Pulmonary artery endothelial cell (primary cell): ENCODE measurements at regions not wholly inside any gene's neighbourhood (a gene's known extent, or its start where the extent isn't known, plus 50 kb on each side); places are given as distances from the start of the nearest gene placed in this dataset.

Experiments used
- DNase-seq: peaks from one replicate; pipeline ENCODE4 v3.0.0-alpha.2; 2011; ENCODE audit warnings: low read depth, low spot score

DNA sequence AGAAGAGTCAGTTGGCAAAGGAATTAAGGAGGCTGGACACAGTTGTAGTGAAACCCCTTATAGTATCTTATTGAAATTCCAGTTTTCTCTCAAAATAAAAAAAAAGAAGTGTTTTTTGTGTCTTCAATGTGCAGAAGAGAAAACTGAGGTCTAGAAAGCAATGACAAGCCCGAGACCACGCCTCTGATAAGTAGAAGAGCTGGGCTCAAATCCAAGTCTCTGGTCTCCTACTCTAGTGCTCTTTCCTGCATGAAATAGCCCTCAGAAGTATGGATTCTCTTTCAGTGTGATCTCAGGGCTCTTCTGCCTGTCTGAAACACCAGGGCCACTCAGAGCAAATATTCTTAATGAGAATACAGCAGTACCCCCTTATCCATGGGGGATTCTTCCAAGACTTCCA, 200.9 kb downstream of the KIF18A start:
- DNase-seq, result no peak

DNA sequence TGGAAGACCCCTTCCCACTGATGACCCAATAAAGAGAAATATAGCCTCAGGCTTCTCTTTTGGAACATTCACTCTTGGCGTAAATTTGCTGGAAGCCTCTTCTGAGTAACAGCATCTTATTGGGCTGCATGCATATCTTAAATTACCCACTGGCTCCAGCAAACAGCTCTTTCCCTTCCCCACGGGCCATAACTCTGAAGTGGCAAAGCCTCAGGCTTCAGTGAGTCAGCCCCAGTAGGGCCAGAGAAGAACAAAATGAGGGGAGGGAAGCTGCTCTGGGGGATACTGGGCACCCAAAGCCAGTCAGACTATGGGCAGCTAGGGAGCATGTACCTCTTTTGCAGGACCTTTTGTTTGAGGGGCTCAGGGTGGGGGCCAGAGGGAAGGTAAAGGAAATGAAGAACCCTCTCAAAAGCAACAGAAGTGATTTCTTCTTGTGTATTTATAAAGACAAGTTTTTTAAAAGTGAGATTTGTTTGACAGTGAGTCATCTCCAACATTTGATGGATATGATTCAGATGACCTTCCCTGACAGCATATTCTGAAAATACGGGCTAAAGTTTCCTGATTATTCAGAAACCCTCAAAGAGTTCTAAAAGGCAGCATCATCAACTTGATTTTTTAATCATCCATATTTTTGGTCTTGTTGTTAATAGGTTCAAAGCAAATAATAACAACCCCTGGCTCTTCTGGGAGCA, 203.4 kb downstream of the KIF18A start:
- no peak for DNase-seq

DNA sequence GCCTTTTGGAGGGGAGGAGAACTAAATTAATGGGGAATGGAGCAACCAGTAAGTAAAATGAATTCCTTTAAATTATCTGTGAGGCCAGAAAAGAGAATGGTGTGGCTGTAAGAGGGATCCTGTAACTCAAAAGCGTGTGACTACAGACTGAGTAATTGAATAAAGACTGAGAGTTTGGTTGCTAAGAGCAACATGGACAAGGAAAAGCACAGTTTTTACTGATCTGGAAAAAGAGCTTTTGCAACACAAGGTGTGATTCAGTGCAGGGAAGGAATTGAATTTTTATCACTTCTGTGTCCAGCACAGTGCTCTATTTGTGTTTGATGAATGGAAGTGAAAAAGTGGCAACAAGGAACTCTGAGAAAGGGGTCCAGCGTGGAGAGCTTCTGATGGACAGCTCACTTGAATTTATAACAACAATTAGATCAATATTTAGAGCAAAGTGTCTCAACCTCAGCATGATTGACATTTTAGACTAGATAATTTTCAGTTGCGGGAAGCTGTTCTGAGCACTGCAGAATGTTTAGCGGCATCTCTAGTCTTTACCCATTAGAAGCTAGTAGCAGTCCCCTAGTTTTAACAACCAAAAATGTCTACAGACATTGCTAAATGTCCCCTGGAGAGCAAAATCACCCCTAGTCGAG, 202.8 kb upstream of the BDNF start:
- DNase-seq, result no peak

DNA sequence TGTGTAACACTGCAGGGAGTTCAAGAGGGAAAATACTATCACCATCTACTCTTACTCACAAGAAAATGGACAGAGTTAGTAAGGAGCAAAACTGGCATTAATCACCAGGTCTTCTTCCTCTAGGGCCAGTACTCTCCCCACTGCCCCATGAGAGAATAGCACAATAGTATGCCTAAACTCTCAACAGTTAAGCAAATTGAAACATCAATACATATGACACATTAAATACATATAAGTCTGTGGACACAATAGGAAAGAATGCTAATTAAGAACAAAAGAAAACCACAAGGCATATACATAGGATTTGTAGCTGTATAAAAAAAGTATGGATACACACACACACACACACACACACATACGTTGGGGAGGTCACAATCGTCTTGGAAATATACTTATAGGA, 197.9 kb upstream of the BDNF start:
- no peak for DNase-seq

DNA sequence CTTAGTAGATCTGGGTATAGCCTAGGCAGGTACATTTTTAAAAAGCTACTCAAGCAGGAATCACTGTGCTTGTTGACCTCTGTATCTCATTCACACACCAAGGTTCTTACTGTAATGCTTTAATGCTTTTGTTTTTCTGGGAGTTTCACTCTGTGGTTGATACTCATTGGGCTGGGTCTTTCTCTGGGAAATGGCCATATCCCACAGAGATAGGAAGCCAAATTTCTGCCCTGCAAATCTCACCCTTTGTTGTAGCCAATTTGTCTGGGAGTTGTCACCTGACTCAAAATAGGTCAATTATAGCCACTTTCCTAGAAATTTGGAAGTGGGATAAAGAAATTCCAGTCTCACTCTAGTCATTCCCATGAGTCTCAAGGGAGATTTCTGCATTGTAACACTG, 195.8 kb upstream of the BDNF start:
- no peak for DNase-seq

DNA sequence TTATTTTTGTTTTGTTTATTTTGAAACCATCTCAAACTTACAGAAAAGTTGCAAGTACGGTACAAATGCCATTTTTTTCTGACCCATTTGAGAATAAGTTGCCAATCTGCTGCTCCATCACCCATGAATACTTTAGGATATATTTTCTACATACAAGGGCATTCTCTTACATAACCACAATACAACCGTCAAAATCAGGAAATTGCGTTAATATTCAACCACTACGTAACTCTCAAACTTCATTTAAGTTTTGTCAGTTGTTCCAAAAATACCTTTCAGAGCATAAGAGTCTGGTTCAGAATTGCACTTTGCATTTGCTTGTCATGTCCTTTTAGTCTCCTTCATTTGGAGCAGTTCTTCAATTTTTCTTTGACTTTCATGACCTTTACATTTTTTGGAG, 194.3 kb upstream of the BDNF start:
- no peak for DNase-seq

DNA sequence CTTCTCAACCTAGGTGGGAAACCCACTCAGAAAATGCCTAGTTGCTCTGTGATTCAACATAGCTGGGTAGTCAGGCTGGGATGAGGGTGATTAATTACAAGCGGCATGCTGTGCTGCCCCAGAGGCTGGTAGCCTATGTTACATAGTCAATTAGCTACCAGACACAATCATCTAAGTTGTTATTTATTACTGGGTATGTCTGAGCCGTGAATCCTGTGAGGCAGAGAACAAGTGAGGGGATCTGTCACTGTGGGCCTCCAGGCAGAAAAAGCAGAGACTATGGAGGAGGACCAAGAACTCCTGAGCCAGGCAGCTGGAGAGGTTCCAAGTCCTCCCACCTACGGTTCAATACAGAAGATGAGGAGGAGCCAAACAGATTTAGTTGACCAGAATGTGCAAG, 186.6 kb upstream of the BDNF start:
- no peak for DNase-seq

DNA sequence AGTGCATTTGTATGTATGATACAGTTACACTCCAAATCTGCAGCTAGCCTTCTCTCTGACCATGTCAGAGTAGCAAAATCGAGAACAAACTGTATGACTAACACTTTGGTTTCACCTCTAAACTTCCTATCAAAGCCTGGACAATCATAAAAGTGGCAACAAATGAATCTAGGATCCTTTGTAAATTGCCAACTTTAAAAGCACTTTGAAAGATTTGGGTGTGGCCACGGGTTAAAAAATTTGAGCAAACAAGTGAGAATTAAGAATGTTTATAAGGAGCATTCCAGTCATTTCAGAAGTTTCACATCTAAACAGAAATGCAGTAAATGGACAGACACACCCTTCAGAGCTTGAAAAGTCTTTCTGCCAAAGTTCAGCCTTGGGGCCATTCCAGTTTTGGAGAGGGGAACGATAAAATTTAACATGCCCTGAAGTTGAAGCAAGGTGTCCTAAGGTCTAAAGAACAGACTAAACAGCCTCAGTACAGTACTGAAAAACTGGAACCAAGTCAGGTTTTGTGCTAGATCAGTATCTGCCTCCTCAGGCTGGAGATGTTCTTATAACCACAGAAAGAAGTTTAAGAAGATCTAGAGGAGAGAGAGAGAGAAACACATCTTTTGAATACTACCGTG, 181.9 kb upstream of the BDNF start:
- DNase-seq, result no peak

DNA sequence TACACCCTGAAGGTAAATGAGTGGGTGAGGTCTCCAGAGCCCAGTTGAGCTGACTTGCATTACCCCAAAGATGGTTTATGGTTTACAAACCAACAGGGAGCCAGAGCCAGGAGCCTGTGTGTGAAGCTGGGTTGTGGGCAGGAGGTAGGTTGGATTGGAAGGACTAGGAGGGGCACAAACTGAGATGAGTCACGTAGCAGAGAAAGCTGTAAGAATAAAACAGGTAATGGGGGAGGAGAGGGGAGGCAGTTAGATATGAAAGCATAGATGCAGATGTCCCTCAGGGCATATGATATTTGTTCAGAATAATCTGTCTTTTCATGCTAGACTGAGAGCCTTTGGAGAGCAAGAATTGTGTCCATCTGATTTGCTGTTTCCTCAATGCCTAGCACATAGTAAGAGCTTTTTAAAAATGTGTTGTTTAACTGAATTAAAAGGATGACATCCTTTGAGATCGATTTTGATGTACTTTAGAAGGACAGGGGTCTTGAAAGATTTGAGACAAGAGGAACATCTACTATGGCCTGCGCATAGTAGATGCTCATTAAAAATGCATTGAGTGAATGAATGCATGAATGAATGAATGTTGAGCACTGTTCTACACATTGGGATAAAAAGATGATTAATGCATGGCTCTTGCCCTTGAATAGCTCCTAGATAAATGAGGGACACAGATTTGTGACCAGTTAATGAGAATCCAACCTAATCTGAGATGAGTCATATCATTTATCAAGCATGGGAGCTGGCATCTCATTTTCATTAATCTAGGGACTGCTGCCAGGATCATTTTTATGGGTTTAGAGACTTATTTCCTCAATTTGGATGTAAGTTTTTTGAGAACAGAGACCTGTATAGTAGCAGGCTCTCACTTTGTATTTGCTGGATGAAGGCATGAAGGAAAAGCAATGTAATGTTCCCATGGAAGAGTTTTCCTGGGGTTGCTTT, 175.8 kb upstream of the BDNF start:
- no peak for DNase-seq

DNA sequence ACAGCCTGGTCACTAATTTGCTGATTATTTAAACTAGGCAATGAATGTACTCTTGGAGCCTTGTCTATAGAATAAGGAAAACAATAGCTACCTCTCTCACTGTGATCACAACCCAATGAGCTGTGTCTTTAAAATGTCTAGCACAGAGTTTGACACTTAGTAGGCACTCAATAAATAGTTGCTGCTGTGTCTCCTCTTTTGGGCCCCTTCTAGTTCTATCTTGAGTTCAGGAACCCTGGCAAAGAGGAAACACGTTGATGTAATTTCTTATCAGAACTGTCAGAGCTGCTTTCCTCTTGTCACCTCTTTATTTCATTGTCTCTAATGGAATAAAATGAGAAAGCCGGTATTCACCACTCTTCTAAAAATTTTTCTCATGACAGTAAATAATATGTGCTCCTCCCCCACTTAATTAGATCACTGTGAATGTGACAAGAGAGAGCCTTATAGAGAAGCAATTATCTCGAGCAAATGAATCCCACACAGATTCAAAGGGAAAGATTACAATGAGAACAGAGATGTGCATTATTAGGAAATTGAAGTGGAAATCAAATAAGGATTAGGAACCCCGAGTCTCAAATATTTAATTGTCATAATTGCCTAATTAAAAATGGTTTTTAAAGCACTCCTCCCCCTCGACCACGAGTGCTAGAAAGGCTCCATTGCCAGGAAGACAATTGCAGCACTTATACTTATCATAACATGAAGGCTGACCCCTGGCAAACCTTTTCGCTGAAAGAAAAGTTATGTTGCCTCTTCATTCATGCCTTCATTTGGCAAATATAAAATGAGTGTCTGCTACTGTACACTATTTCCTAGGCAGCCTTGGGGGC, 175.0 kb upstream of the BDNF start:
- no peak for DNase-seq

DNA sequence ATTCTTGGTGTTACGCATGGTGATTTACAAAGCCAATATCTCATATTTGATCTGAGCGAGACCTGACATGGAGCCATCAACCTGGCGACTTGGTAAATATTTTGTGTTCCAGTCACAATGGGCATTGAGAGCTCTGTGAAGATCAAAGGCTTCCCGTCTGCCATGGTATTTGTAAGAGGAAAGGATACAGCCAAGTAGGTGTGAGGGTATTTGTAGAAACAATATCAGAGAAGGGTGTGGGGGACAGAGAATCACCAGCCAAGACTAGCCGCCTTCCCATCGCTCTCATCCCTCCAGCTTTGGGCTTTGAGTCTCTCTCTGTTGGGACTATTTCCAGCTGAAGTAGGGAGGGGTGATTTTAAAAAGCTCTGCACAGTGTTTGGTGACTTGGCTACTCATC, 173.4 kb upstream of the BDNF start:
- DNase-seq, result no peak

DNA sequence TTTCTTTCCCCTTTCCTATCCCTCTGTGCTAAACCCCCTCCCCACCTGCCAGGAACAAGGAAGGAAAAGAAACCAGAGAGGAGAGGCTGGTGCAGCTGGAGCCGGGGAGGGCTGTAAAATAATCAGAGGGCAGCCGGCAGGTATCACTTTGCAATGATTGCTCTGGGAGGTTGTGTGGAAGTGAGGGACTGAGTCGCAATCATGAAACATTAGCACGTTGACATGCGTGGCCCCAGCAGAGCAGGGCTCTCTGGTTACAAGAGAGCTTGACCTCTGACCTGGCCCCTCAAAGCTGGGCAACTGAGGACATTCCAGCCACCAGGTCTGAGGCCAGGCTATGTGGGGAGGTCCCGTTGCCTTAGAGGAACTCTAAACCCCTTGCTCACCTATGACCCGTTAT, 170.8 kb upstream of the BDNF start:
- no peak for DNase-seq

DNA sequence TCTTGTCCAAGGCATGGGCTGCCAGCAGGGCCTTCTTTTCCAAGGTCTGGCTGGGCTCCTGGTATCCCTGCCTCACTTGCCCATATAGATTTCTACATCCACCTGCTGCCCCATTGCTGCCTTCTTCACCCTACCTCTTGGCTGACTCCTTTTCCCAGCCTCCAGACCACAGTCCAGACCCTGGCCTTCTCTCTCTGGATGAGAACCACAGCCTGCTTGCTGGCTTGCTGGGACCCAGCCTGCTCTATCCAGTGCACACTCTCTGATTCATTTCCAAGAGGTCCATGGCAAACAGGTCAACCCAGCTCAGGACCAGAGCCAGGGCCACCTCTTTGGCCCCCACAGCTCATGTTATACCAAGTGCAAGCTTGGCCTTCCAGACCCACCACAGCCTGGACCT, 169.4 kb upstream of the BDNF start:
- no peak for DNase-seq

DNA sequence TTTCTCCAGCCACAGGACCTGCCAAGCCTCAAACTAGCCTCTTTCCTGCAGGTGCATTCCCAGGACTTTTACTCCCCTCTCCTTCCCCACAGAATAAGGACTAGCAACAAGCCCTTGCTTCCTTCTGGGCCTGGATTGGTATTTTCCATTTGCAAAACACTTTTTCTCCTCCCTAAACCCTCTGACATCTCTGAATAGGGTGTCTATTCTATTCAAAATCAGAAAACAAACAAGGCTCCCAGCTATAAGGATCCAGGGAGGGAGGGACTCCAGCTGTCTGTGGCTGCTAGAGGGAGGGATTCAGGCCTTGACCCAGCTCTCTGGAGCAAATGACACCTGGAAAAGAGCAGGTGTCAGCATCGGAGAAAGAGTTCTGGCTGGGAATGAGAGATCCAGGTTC, 168.5 kb upstream of the BDNF start:
- no peak for DNase-seq

DNA sequence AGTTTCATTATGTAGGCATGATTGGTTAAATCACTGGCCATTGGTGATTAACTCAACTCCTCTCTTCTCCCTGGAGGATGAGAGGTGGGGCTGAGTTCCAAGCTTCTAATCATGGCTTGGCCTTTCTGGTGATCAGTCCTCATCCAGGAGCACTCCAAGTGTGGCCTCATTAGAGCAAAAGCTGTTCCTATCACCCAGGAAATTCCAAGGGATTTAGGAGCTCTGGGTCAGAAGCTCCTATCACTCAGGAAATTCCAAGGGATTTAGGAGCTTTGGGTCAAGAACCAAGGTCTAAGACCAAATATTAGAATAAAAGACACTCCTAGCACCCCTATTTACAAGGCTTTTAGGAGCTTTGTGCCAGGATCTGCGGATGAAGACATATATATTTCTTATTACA, 168.0 kb upstream of the BDNF start:
- no peak for DNase-seq

DNA sequence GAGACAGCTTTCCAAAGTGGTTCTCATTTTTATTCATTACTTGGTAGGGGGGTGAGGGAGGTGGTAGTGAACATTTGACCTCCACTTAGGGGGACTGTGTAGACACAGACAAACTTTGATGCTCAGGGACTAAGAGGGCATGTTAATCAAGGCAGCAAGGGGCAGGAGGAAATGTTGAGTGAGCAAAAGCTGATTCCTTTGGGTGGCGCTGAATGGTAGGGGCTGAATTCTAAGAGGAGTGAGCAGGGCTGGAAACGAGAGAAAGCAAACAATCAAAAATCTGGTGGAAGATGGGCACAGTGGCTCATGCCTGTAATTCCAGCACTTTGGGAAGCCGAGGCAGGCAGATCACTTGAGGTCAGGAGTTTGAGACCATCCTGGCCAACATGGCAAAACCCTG, 164.8 kb upstream of the BDNF start:
- DNase-seq, result no peak

DNA sequence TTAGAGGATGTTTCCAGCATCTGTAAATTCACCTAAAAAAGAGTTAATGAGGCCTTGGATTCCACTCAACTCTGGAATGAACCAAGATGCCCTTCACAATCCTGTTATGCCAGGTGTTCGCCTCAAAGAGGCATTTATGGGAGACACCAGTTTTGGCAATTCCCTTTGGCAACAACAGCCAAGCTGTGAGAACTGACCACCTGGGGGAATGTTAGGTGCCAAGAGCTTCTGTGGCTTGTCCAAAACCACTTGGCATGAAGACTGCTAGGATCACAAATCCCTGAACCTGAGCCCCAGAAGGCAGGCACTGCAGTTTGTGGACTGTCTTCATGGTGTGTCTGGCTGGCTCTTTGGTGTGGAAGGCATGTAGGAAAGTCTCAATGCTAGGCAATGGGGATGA, 164.4 kb upstream of the BDNF start:
- no peak for DNase-seq

DNA sequence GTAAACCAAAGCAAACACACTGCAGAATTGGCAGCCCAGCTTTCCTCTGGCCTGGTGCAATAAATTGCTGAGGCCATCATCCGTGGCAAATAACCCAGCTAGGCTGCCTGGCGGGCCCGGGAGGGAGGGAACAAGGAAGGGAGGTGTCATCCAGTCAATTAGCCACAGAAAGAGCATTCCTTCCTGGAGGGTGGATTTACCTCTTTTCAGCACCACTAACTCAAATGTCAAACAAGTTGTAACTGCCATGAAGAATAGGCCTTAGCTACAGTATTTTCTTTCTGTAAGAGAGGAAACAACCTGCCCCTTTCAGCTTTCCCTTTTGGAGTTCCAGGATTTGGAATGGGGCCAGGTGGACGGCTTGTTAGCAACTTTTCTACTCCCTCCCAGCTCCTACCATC, 163.8 kb upstream of the BDNF start:
- no peak for DNase-seq

DNA sequence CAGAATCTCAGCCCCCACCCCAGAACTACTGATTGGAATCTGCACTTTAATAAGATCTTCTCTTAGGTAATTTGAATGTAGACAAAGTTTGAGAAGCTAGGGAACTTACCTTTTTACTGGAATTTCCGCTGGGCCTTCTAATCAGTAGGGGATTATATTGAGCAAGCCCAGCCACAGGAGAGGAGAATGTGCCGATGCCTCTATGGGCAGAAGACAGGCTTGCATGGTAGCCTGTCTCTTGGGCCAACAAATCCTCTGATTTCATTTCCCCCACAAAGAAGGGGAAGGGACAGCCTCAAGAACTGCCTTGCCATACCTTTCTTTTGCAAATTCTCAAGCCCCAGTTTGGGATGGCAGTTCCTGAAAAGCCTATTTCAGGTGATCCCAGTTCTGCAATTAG, 163.4 kb upstream of the BDNF start:
- DNase-seq, result no peak

DNA sequence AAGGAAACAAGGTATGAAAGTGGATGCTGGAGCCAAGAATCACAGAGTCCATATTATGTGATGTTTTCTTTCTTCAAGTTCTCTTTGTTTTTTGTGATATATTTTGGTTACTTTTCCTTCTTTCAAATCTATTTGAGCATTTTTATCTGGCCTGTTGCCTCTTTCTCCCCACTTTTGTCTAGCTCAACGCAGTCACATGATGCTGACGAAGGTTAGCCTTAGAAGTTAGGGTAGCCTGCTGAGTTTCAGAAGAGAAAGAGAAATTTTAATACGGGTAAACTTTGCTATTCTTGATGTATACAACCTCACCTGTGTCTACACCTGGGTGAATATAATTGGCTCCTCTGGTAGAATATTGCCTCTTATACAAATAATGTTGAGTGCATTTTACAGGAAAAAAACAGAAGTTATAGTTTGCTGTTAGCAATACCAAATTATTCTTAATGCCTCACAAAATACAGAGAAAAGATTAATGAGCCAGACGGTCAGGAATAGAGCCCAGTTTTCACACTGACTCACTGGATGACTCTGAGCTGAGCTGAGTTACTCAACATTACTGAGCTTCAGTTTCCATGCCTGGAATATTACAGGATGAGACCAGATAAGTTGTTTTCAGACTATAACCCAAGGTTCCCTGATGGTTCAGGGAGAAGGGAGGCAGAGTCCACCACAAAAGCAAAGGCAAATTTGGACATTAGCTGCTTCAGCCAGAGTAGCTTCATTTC, 161.6 kb upstream of the BDNF start:
- no peak for DNase-seq
